ENCODE measurements at regions not wholly inside any gene's neighbourhood (a gene's known extent, or its start where the extent isn't known, plus 50 kb on each side); places are given as distances from the start of the nearest gene placed in this dataset.
"Not testable (repeated sequence)": the region's sequence is repeated elsewhere in the genome, so short reads cannot be mapped to it uniquely, and the experiment has no call there.

DNA sequence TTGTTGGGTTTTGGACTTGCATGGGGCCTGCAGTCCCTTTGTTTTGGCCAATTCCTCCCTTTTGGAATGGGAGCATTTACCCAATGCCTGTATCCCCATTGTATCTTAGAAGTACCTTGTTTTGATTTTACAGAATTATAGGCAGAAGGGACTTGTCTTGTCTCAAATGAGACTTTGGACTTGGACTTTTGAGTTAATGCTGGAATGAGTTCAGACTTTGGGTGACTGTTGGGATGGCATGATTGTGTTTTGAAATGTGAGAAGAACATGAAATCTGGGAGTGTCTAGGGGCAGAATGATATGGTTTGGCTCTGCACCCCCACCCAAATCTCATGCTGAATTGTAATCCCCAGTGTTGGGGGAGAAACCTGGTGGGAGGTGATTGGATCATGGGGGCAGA, 76.8 kb upstream of the MKI67 start:
- Histone ChIP-seq H2BK15ac (ENCODE audit: low read length) (no peak overlapping the region), H3K14ac (ENCODE audit: low read length) (no peak overlapping the region), H2AFZ (ENCODE audit: low read length) (no peak overlapping the region), H3K4ac (ENCODE audit: low read length) (no peak overlapping the region), H4K8ac (ENCODE audit: low read depth, low read length) (no peak overlapping the region), H3K4me2 (ENCODE audit: insufficient read depth, low read length, poor library complexity, severe bottlenecking) (no peak overlapping the region), H3K27ac (replicated peaks; ENCODE audit: low read length) (no peak overlapping the region), H3K27me3 (ENCODE audit: control insufficient read depth in 3 of 3, insufficient read depth in 3 of 3, low read depth in 1 of 3, low read length in 3 of 3) (no peaks in the 10 kb centered on the region), H3K4me3 (ENCODE audit: low read length in 2 of 2) (no peak overlapping the region), H2BK12ac (ENCODE audit: low read length) (no peak overlapping the region), H3K23ac (ENCODE audit: low read depth, low read length, poor library complexity) (no peak overlapping the region), H3K36me3 (replicated peaks in 1 of 2; ENCODE audit: control insufficient read depth in 2 of 2, insufficient read depth in 2 of 2, low read length in 2 of 2) (no peaks in the 10 kb centered on the region), H3K79me1 (ENCODE audit: low read depth, low read length) (no peaks in the 10 kb centered on the region), H4K91ac (ENCODE audit: low read depth, low read length, poor library complexity) (no peak overlapping the region), H3K9me3 (replicated peaks in 1 of 2; ENCODE audit: control insufficient read depth in 2 of 2, insufficient read depth in 1 of 2, low read depth in 1 of 2, low read length in 2 of 2) (peaks cover 0 to 2% of the 10 kb centered on the region in 2 donors), H2BK5ac (ENCODE audit: low read length) (no peak overlapping the region), H3K18ac (ENCODE audit: low read length) (no peak overlapping the region), H2BK120ac (ENCODE audit: low read depth, low read length) (no peak overlapping the region), H3K9ac (ENCODE audit: low read depth, low read length, poor library complexity) (no peak overlapping the region), H2AK5ac (ENCODE audit: low read depth, low read length) (no peak overlapping the region), H3K4me1 (ENCODE audit: control insufficient read depth in 2 of 2, insufficient read depth in 1 of 2, low read depth in 1 of 2, low read length in 2 of 2) (no peaks in the 10 kb centered on the region)
- DNase-seq (ENCODE audit: low spot score): no peak

DNA sequence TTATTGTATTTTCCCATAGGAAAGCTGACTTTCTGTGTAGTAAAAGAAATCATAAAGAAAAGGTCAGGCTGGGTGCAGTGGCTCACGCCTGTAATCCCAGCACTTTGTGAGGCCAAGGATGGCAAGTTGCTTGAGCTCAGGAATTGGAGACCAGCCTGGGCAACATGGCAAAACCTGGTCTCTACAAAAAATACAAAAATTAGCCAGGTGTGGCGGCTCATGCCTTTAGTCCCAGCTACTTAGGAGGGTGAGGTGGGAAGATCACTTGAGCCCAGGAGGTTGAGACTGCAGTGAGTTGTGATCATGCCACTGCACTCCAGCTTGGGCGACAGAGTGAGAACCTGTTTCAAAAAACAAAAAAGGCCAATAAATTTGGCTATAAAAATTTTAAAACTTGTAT, 79.4 kb upstream of the MKI67 start:
- not testable (repeated sequence) for H2AFZ ChIP-seq (ENCODE audit: low read length); H3K27ac ChIP-seq (replicated peaks; ENCODE audit: low read length); H3K36me3 ChIP-seq (replicated peaks in 1 of 2; ENCODE audit: control insufficient read depth in 2 of 2, insufficient read depth in 2 of 2, low read length in 2 of 2); H4K8ac ChIP-seq (ENCODE audit: low read depth, low read length); H3K79me1 ChIP-seq (ENCODE audit: low read depth, low read length); H3K23ac ChIP-seq (ENCODE audit: low read depth, low read length, poor library complexity); H3K14ac ChIP-seq (ENCODE audit: low read length); H3K9ac ChIP-seq (ENCODE audit: low read depth, low read length, poor library complexity); H2BK120ac ChIP-seq (ENCODE audit: low read depth, low read length); H3K4me1 ChIP-seq (ENCODE audit: control insufficient read depth in 2 of 2, insufficient read depth in 1 of 2, low read depth in 1 of 2, low read length in 2 of 2); H4K91ac ChIP-seq (ENCODE audit: low read depth, low read length, poor library complexity); H3K9me3 ChIP-seq (replicated peaks in 1 of 2; ENCODE audit: control insufficient read depth in 2 of 2, insufficient read depth in 1 of 2, low read depth in 1 of 2, low read length in 2 of 2); H3K18ac ChIP-seq (ENCODE audit: low read length); H2AK5ac ChIP-seq (ENCODE audit: low read depth, low read length); H2BK5ac ChIP-seq (ENCODE audit: low read length); H2BK15ac ChIP-seq (ENCODE audit: low read length); H3K4me3 ChIP-seq (ENCODE audit: low read length in 2 of 2); H3K27me3 ChIP-seq (ENCODE audit: control insufficient read depth in 3 of 3, insufficient read depth in 3 of 3, low read depth in 1 of 3, low read length in 3 of 3); H3K4ac ChIP-seq (ENCODE audit: low read length); H3K4me2 ChIP-seq (ENCODE audit: insufficient read depth, low read length, poor library complexity, severe bottlenecking); DNase-seq (ENCODE audit: low spot score); H2BK12ac ChIP-seq (ENCODE audit: low read length)
- no CpG with 5 or more reads among the region's 3 CpGs for whole genome bisulfite sequencing, 2 donors (ENCODE audit: extremely low coverage in 2 of 2, insufficient read length in 2 of 2, insufficient replicate concordance in 1 of 2)

DNA sequence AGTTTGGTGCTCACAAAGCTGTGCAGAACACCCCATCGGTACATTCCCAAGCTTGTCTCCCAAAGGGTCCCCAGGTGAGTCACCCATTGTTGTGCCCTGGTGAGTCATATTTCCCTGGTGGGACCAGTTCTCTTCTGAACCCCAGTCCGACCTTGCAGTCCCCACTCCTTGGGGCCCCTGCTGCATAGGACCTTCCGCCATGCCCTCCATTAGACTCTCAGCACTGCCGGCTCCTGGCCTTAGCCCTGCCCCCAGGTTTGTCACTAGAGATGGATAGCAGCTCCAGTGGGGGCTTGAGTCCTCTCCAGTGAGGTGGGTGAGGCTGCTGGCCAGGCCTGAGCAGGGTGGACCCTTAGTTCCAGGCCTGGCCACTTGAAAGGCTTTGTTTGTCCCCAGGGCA, 80.5 kb upstream of the MKI67 start:
- no peak for DNase-seq (ENCODE audit: low spot score)
- Histone ChIP-seq H3K27me3 (ENCODE audit: control insufficient read depth in 3 of 3, insufficient read depth in 3 of 3, low read depth in 1 of 3, low read length in 3 of 3) (peaks cover 0 to 14% (median 14%) of the 10 kb centered on the region in 3 experiments), H2AFZ (ENCODE audit: low read length) (no peak overlapping the region), H4K91ac (ENCODE audit: low read depth, low read length, poor library complexity) (no peak overlapping the region), H3K79me1 (ENCODE audit: low read depth, low read length) (no peaks in the 10 kb centered on the region), H3K18ac (ENCODE audit: low read length) (no peak overlapping the region), H3K14ac (ENCODE audit: low read length) (no peak overlapping the region), H3K27ac (replicated peaks; ENCODE audit: low read length) (no peak overlapping the region), H3K23ac (ENCODE audit: low read depth, low read length, poor library complexity) (no peak overlapping the region), H3K9me3 (replicated peaks in 1 of 2; ENCODE audit: control insufficient read depth in 2 of 2, insufficient read depth in 1 of 2, low read depth in 1 of 2, low read length in 2 of 2) (peaks cover 0 to 2% of the 10 kb centered on the region in 2 donors), H3K36me3 (replicated peaks in 1 of 2; ENCODE audit: control insufficient read depth in 2 of 2, insufficient read depth in 2 of 2, low read length in 2 of 2) (no peaks in the 10 kb centered on the region), H3K4ac (ENCODE audit: low read length) (no peak overlapping the region), H3K4me1 (ENCODE audit: control insufficient read depth in 2 of 2, insufficient read depth in 1 of 2, low read depth in 1 of 2, low read length in 2 of 2) (no peaks in the 10 kb centered on the region), H3K4me3 (ENCODE audit: low read length in 2 of 2) (no peak overlapping the region), H3K9ac (ENCODE audit: low read depth, low read length, poor library complexity) (no peak overlapping the region), H2BK15ac (ENCODE audit: low read length) (no peak overlapping the region), H3K4me2 (ENCODE audit: insufficient read depth, low read length, poor library complexity, severe bottlenecking) (no peak overlapping the region), H2BK5ac (ENCODE audit: low read length) (no peak overlapping the region), H4K8ac (ENCODE audit: low read depth, low read length) (no peak overlapping the region), H2BK120ac (ENCODE audit: low read depth, low read length) (no peak overlapping the region), H2AK5ac (ENCODE audit: low read depth, low read length) (no peak overlapping the region), H2BK12ac (ENCODE audit: low read length) (no peak overlapping the region)
- WGBS, 2 donors (ENCODE audit: extremely low coverage in 2 of 2, insufficient read length in 2 of 2, insufficient replicate concordance in 1 of 2): no CpG with 5 or more reads among the region's 4 CpGs

DNA sequence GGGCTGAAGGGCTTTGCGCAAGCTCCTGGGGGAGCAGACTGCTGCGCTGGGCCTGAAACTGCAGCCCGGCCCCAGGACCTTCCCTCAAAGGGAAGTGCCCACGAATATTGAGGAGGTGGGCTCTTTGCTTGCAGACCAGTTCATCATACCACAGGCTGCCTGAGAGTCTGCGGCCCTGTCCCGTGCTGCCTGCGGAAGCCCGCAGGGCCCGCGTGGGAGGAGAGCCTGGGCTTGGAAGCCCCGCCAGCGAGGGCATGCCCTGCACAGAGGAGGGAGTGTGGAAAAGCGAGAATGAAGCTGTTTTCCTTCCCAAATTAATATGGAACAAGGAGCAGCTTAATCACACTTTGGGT, 83.6 kb upstream of the MKI67 start:
- H3K4me3 ChIP-seq (ENCODE audit: low read length in 2 of 2): no peak overlapping the region
- no peak overlapping the region for H3K23ac ChIP-seq (ENCODE audit: low read depth, low read length, poor library complexity)
- H4K8ac ChIP-seq (ENCODE audit: low read depth, low read length): no peak overlapping the region

More for the DNA sequence above, 83.6 kb upstream of the MKI67 start:
- Histone ChIP-seq H2BK12ac (ENCODE audit: low read length) (no peak overlapping the region), H3K18ac (ENCODE audit: low read length) (no peak overlapping the region), H2AK5ac (ENCODE audit: low read depth, low read length) (no peak overlapping the region), H3K27me3 (ENCODE audit: control insufficient read depth in 3 of 3, insufficient read depth in 3 of 3, low read depth in 1 of 3, low read length in 3 of 3) (peaks cover 0 to 25% (median 18%) of the 10 kb centered on the region in 3 experiments), H3K27ac (replicated peaks; ENCODE audit: low read length) (no peak overlapping the region), H3K79me1 (ENCODE audit: low read depth, low read length) (no peaks in the 10 kb centered on the region), H3K36me3 (replicated peaks in 1 of 2; ENCODE audit: control insufficient read depth in 2 of 2, insufficient read depth in 2 of 2, low read length in 2 of 2) (no peaks in the 10 kb centered on the region), H4K91ac (ENCODE audit: low read depth, low read length, poor library complexity) (no peak overlapping the region), H3K4me1 (ENCODE audit: control insufficient read depth in 2 of 2, insufficient read depth in 1 of 2, low read depth in 1 of 2, low read length in 2 of 2) (peaks cover 0 to 7% of the 10 kb centered on the region in 2 donors), H3K4ac (ENCODE audit: low read length) (no peak overlapping the region), H3K14ac (ENCODE audit: low read length) (no peak overlapping the region), H3K9me3 (replicated peaks in 1 of 2; ENCODE audit: control insufficient read depth in 2 of 2, insufficient read depth in 1 of 2, low read depth in 1 of 2, low read length in 2 of 2) (no peaks in the 10 kb centered on the region), H2BK120ac (ENCODE audit: low read depth, low read length) (no peak overlapping the region), H2BK15ac (ENCODE audit: low read length) (no peak overlapping the region), H3K9ac (ENCODE audit: low read depth, low read length, poor library complexity) (no peak overlapping the region), H3K4me2 (ENCODE audit: insufficient read depth, low read length, poor library complexity, severe bottlenecking) (no peak overlapping the region), H2BK5ac (ENCODE audit: low read length) (no peak overlapping the region), H2AFZ (ENCODE audit: low read length) (no peak overlapping the region)
- WGBS, 2 donors (ENCODE audit: extremely low coverage in 2 of 2, insufficient read length in 2 of 2, insufficient replicate concordance in 1 of 2): no CpG with 5 or more reads among the region's 13 CpGs
- no peak for DNase-seq (ENCODE audit: low spot score)

Data from neuronal stem cell (in vitro differentiated cells).